GM18861 (cell line): ENCODE measurements at regions not wholly inside any gene's neighbourhood (a gene's known extent, or its start where the extent isn't known, plus 50 kb on each side); places are given as distances from the start of the nearest gene placed in this dataset.

Source experiments
- ATAC-seq: cut with Tn5 transposase; IDR thresholded peaks from one replicate; pipeline ENCODE4 v1.9.1; 2021; ENCODE audit not compliant: unreplicated experiment

- no peak for ATAC-seq
Observed at GRCh38 chr1:192057766-192058165, 100.5 kb upstream of the RGS18 start.

DNA sequence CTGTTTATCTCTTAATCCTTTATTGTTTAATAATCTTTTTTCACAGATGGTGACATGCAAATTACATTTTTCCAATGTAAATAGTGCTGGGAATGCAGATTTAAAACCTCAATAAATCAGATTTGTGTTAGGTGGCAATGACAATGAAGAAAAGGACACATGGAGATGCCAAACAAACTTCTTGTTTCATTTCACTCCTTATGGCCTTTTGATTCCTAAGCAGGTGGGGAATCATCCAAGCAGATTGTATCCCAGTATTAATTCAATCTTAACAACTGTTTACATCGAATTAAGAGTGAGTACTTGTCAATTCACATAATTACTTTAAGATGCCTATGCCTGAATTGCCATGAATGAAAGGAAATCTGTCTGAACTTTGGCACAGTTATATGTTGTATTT, 98.9 kb upstream of the RGS18 start:
- ATAC-seq: no peak

DNA sequence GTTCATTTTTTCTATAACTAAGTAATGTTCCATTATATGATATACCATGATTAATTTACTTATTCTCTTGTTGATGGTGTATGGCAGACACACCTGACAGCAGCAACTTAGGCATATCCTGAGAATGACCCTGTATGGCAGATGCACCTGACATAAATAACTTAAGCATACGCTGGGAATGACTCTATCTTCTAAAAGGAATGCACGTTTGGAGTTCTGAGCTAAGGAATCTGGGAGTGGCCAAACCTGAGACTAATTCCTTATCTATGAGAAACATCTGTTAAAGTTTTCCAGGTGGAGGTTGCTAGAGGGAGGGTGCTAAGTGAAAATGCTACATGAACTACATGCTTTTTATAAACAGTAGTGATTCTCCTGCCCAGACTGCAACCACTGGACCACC, 96.7 kb upstream of the RGS18 start:
- ATAC-seq: no peak

GRCh38 chr1:192065087-192065486, 93.2 kb upstream of the RGS18 start:
- ATAC-seq: no peak

- ATAC-seq: no peak
Observed at GRCh38 chr1:192066202-192066601, 92.1 kb upstream of the RGS18 start.

GRCh38 chr1:192067360-192067759, 90.9 kb upstream of the RGS18 start:
- ATAC-seq: no peak

DNA sequence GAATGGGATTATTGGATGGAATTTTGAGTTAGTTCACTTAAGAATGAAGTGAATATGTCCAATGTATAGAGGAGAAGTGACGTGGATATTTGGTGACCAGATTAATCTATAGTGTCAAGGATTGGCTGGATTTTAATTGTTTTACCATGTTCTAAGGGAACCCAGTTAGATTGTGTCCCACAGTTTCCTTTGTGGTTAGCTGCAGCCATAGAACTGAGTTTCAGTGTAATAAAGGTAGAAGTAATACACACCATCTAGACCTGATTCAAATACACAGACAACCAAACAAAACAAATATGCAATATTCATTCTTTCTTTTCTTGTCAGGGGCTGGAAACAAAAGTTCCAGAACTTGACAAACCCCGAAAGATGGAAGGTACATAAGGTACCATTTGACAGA, 88.0 kb upstream of the RGS18 start:
- no peak for ATAC-seq

DNA sequence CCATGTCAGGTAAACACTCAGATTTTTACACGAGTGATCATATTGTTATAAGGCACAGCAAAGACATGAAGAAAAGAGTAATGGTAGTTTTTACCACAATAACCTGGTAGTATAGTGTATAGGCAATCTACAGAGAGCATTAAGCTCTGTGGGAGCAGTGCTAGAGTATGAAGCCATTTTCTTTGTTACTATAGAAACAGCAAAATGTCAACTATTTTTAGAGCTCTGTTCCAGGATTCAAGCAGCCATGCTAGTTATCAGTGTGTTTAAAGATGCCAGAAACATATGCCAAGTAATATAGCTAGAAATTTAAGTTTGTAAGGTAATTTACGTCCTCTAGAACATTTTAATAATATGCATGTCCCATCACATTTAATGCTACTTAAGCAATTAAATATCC, 77.6 kb upstream of the RGS18 start:
- ATAC-seq: no peak

- ATAC-seq: no peak
Observed at GRCh38 chr1:192081359-192081758, 76.9 kb upstream of the RGS18 start.

- ATAC-seq: no peak
Observed at GRCh38 chr1:192086644-192087043, 71.6 kb upstream of the RGS18 start.

DNA sequence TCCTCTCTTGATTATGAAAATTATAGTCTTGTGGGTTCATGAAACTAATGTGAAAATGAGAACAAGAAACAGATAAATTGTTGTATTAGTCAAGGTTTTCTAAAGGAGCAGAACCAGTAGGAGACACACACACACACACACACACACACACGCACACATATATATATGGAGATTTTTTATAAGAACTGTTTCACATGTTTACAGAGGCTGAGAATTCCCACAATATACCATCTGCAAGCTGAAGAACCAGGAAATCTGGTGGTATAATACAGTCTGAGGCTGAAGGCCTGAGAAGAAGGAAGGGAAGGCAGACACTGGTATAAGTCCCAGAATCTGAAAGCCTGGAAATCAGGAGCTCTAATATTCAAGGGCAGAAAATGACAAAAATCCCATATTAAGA, 70.9 kb upstream of the RGS18 start:
- ATAC-seq: no peak

- ATAC-seq: no peak
Observed at GRCh38 chr1:192088496-192088895, 69.8 kb upstream of the RGS18 start.

DNA sequence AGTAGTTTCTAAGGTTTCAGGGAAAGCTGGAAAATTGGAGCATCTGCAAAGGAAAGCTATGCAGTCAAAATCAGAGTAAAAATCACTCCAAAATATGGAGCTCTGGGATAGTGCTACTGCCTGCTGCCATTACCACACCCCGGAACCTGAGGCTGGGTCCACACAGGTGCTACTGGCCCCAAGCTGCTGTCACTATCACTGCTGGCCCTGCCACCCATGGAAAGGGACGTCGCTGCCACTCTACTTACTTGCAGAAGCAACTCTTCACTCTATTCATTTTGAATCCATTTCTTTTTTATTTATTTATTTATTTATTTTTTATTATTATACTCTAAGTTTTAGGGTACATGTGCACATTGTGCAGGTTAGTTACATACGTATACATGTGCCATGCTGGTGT, 60.3 kb upstream of the RGS18 start:
- ATAC-seq: no peak

DNA sequence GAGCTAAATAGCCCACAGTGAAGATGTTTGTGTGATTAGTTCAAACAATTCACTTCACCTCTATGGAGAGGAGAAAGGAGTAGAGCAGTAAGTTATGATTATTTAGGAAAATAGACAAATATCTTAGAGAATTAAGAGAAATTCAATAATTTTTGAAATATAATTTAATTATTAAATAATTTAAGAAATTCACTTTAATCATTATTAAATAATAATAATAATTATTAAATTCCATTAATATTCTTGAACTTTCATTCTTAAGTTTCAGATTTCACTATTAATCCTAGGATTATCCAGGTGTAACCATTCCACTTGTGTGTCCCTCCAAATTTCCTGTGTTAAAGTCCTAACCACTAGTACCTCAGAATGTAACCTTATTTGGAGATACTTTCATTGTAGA, 58.9 kb upstream of the RGS18 start:
- no peak for ATAC-seq

DNA sequence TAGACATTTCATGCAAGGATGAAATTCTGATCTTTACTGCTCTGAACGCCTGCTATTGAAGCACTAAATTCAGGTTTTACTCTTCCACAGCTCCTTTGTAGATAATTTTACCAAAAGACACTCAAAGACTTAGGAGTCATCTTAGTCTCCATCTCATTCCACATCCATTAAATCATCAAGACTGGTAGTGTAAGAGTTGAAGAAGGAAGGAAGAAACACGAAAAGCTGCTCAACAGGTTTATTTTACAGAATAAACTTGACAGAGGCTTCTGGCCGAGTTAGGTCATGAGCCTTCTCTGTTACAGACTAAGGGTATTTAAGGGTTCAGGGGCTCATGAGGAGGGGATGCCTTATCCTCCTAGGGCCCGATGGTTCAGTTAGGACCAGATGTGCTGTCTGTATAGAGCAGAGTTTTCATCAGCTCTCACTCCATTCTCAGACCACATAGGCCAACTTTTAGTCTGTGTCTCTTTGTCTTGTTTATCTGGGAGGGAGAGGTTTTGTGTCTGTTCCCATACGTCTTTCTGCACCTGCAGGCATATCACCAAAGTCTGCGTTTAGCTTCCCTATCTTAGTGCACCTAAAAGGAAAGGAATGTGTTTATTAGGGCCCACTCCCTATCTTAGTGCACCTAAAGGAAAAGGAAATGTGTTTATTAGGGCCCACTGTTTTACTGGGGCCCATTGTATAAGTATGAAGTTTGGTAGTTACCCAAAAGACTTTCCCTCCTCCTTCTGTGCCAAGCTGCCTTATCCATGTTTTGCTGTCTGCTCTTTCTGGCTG, 57.4 kb upstream of the RGS18 start:
- no peak for ATAC-seq

DNA sequence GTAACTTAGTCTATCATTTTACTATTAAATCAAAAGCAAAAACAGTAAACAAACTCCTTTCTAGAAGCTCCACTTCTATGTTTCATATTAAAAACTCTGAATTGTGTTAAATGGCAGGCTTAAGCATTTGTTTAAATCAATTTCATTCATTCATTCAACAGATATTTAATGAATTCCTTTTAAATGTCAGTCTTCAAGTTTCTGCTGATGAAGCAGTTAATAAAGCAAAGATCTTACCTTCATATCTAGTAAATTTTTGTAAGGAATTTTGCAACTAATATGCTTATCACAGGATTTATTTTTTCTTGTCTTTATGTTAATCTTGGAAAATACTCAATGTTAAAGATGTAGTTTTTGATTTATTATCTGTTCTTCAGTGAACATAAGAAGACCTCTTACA, 54.1 kb upstream of the RGS18 start:
- ATAC-seq: no peak

DNA sequence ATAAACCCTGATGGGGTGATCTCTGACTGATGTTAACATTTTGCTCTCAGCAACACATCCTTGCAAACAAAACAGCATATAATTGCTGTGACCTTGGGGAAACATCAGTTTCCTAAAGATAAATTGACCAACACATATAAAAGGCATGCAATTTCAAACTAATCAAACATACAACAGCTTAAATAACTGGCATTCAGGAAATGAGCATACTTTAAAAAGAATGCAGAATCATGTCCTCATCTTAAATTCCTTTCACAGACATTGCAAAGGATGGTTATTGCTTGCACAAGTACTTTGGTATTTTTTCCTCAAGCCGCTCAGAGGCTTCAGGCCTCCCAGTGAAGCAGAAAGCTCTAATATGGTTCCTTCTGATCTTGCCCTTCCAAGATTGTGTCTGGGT, 53.4 kb upstream of the RGS18 start:
- no peak for ATAC-seq

GRCh38 chr1:192108161-192108560, 50.1 kb upstream of the RGS18 start:
- ATAC-seq: no peak
